CD14-positive monocyte (primary cell): ENCODE measurements at regions not wholly inside any gene's neighbourhood (a gene's known extent, or its start where the extent isn't known, plus 50 kb on each side); places are given as distances from the start of the nearest gene placed in this dataset.

Experiments
- DNase-seq, 3 donors: peaks; one replicate each; pipeline ENCODE4 v3.0.0-alpha.2; 2011 to 2022
- H2AFZ ChIP-seq: 2 replicates; pipeline ENCODE4 v1.6.0; 2012; ENCODE audit warnings: mild to moderate bottlenecking, low read depth, low read length, inconsistent platforms; ENCODE audit not compliant: insufficient read depth, poor library complexity, severe bottlenecking
- H3K27ac ChIP-seq, 2 donors: 1 replicate in 1 of 2; 2 replicates in 1 of 2; pipeline ENCODE4 v1.5.1; 2012 to 2013; ENCODE audit warnings: low read length in 2 of 2, control low read depth in 1 of 2, inconsistent platforms in 1 of 2, low read depth in 1 of 2, mild to moderate bottlenecking in 1 of 2
- H3K27me3 ChIP-seq, 2 donors: one replicate each; pipeline versions ENCODE4 v1.6.0 to v1.6.1; 2011 to 2013; ENCODE audit warnings: low read length in 2 of 2; ENCODE audit not compliant: control insufficient read depth in 2 of 2, insufficient read depth in 2 of 2
- H3K36me3 ChIP-seq, 2 donors: replicated peaks in 1 of 2; 1 replicate in 1 of 2; 2 replicates in 1 of 2; pipeline versions ENCODE4 v1.5.1 to v1.6.1; 2012 to 2013; ENCODE audit warnings: low read length in 2 of 2, control low read depth in 1 of 2, inconsistent platforms in 1 of 2, mild to moderate bottlenecking in 1 of 2; ENCODE audit not compliant: insufficient read depth in 2 of 2, control insufficient read depth in 1 of 2
- H3K4me1 ChIP-seq, 2 donors: 1 replicate in 1 of 2; 2 replicates in 1 of 2; pipeline versions ENCODE4 v1.5.1 to v1.6.1; 2012 to 2013; ENCODE audit warnings: low read length in 2 of 2, control low read depth in 1 of 2, inconsistent platforms in 1 of 2, mild to moderate bottlenecking in 1 of 2, moderate library complexity in 1 of 2; ENCODE audit not compliant: insufficient read depth in 2 of 2, control insufficient read depth in 1 of 2
- H3K4me2 ChIP-seq: replicated peaks from 2 replicates; pipeline ENCODE3; 2012; ENCODE audit warnings: low read length, moderate library complexity, mild to moderate bottlenecking; ENCODE audit not compliant: poor library complexity, severe bottlenecking; ENCODE audit errors: extremely low read depth
- H3K4me3 ChIP-seq, 3 experiments: fragments of 200-600 bp in 1 of 3; sonication (generic) in 1 of 3; replicated peaks in 1 of 3; 1 replicate in 2 of 3; 2 replicates in 1 of 3; pipeline ENCODE4 v1.5.1; 2011 to 2013; ENCODE audit warnings: low read length in 3 of 3, mild to moderate bottlenecking in 3 of 3, control low read depth in 2 of 3, low read depth in 2 of 3, inconsistent platforms in 1 of 3, moderate library complexity in 1 of 3
- H3K79me2 ChIP-seq: 2 replicates; pipeline ENCODE4 v1.6.0; 2012; ENCODE audit warnings: mild to moderate bottlenecking, control low read depth, inconsistent platforms, low read length, moderate library complexity; ENCODE audit not compliant: insufficient read depth
- H3K9ac ChIP-seq: 2 replicates; pipeline ENCODE4 v1.6.0; 2017; ENCODE audit warnings: low read length, mild to moderate bottlenecking; ENCODE audit not compliant: insufficient read depth, poor library complexity, severe bottlenecking
- H3K9me3 ChIP-seq, 2 donors: replicated peaks in 1 of 2; 1 replicate in 1 of 2; 2 replicates in 1 of 2; pipeline versions ENCODE4 v1.5.1 to v1.6.1; 2012 to 2013; ENCODE audit warnings: low read length in 2 of 2, control low read depth in 1 of 2; ENCODE audit not compliant: control insufficient read depth in 1 of 2, insufficient read depth in 1 of 2
- H4K20me1 ChIP-seq: 2 replicates; pipeline ENCODE4 v1.6.0; 2012; ENCODE audit warnings: mild to moderate bottlenecking, low read length, control low read depth, moderate library complexity; ENCODE audit not compliant: insufficient read depth
- H3K27ac Mint-ChIP-seq, 7 donors: one replicate each; pipeline ENCODE4 v1.8.0; 2020; ENCODE audit warnings: mild to moderate bottlenecking in 7 of 7, mixed read lengths in 7 of 7, moderate library complexity in 6 of 7, inconsistent platforms in 2 of 7
- H3K27me3 Mint-ChIP-seq, 3 donors: one replicate each; pipeline ENCODE4 v1.8.0; 2021 to 2022; ENCODE audit warnings: low read depth in 3 of 3, mild to moderate bottlenecking in 3 of 3, mixed read lengths in 3 of 3, moderate library complexity in 3 of 3, inconsistent platforms in 1 of 3
- H3K36me3 Mint-ChIP-seq, 2 donors: one replicate each; pipeline ENCODE4 v1.8.0; 2020; ENCODE audit warnings: mixed read lengths in 2 of 2, inconsistent platforms in 1 of 2, mild to moderate bottlenecking in 1 of 2
- H3K4me1 Mint-ChIP-seq: one replicate; pipeline ENCODE4 v1.8.0; 2020; ENCODE audit warnings: mild to moderate bottlenecking, mixed read lengths
- H3K4me3 Mint-ChIP-seq, 2 donors: one replicate each; pipeline ENCODE4 v1.8.0; 2020; ENCODE audit warnings: mild to moderate bottlenecking in 2 of 2, mixed read lengths in 2 of 2, moderate library complexity in 1 of 2
- H3K9me3 Mint-ChIP-seq, 7 donors: one replicate each; pipeline ENCODE4 v1.8.0; 2020 to 2022; ENCODE audit warnings: mixed read lengths in 7 of 7, mild to moderate bottlenecking in 6 of 7, moderate library complexity in 6 of 7, inconsistent platforms in 2 of 7
- CTCF ChIP-seq: fragments of 200-600 bp; IDR thresholded peaks from one replicate; pipeline ENCODE4 v1.8.0; 2022; ENCODE audit warnings: antibody characterized with exemption, mild to moderate bottlenecking
- WGBS: methylation state at CpG from one replicate; pipeline ENCODE4 v1.1.5; 2013; ENCODE audit warnings: missing lambda C conversion rate; ENCODE audit not compliant: insufficient coverage; 5-methylcytosine and 5-hydroxymethylcytosine counted together
- intact Hi-C, 2 donors: fragments of 100-400 bp; cut with micrococcal nuclease; formaldehyde crosslinking; loops; one replicate each; pipeline versions ENCODE4 v1.15.0 to v1.15.1; 2023

GRCh38 chr11:121795174-121795573, 320.8 kb downstream of the BLID start:
- no peak overlapping the region for H3K4me2 ChIP-seq
- no peak overlapping the region for H3K4me3 ChIP-seq
- Mint-ChIP-seq H3K27me3 (peaks cover 0 to 2% (median 0%) of the 10 kb centered on the region in 3 donors), H3K36me3 (no peaks in the 10 kb centered on the region), H3K27ac (no peak overlapping the region), H3K4me1 (peaks cover 3% of the 10 kb centered on the region), H3K4me3 (no peak overlapping the region), H3K9me3 (peaks cover 2 to 9% (median 6%) of the 10 kb centered on the region in 7 donors)
- intact Hi-C loops, result no loop called here
- no peak overlapping the region for H3K27ac ChIP-seq
- no peaks in the 10 kb centered on the region for H3K27me3 ChIP-seq
- TF ChIP-seq CTCF, result no peak
- no peaks in the 10 kb centered on the region for H3K9me3 ChIP-seq
- no peak overlapping the region for H3K9ac ChIP-seq
- no peak overlapping the region for H2AFZ ChIP-seq
- H4K20me1 ChIP-seq, result no peaks in the 10 kb centered on the region
- H3K79me2 ChIP-seq, result no peaks in the 10 kb centered on the region
- no peaks in the 10 kb centered on the region for H3K36me3 ChIP-seq
- H3K4me1 ChIP-seq, result no peaks in the 10 kb centered on the region
- no peak for DNase-seq
- 100% methylated on average over 2 of the region's 7 CpGs for WGBS

- no peak overlapping the region for H3K4me3 Mint-ChIP-seq
- no peak overlapping the region for H2AFZ ChIP-seq
- H3K27ac ChIP-seq, result no peak overlapping the region
- no peaks in the 10 kb centered on the region for H4K20me1 ChIP-seq
- peaks cover 3% of the 10 kb centered on the region for H3K4me1 Mint-ChIP-seq
- peaks cover 0 to 2% (median 0%) of the 10 kb centered on the region in 3 donors for H3K27me3 Mint-ChIP-seq
- H3K27ac Mint-ChIP-seq, result no peak overlapping the region
- H3K4me2 ChIP-seq, result no peak overlapping the region
- no peak overlapping the region for H3K4me3 ChIP-seq
- no peak for DNase-seq
- no peaks in the 10 kb centered on the region for H3K36me3 ChIP-seq
- H3K36me3 Mint-ChIP-seq, result no peaks in the 10 kb centered on the region
- intact Hi-C loops, result no loop called here
- no peak overlapping the region for H3K9ac ChIP-seq
- TF ChIP-seq CTCF, result no peak
- WGBS, result over 99% methylated on average over 9 of the region's 22 CpGs
- no peaks in the 10 kb centered on the region for H3K79me2 ChIP-seq
- no peaks in the 10 kb centered on the region for H3K9me3 ChIP-seq
- peaks cover 0 to 2% of the 10 kb centered on the region in 2 donors for H3K27me3 ChIP-seq
- peaks cover 1 to 8% (median 3%) of the 10 kb centered on the region in 7 donors for H3K9me3 Mint-ChIP-seq
- no peaks in the 10 kb centered on the region for H3K4me1 ChIP-seq
Measured at GRCh38 chr11:121794671-121795141, 321.3 kb downstream of the BLID start.
